Chondrocyte (in vitro differentiated cells): ENCODE measurements at regions not wholly inside any gene's neighbourhood (a gene's known extent, or its start where the extent isn't known, plus 50 kb on each side); places are given as distances from the start of the nearest gene placed in this dataset.

Experiments
- DNase-seq: peaks from one replicate; pipeline ENCODE4 v3.0.0; 2021; ENCODE audit warnings: mixed read lengths, low spot score
- H3K27ac Mint-ChIP-seq: one replicate; pipeline ENCODE4 v1.8.0; 2021; ENCODE audit warnings: mild to moderate bottlenecking, moderate library complexity, mixed read lengths; ENCODE audit not compliant: unreplicated experiment
- H3K27me3 Mint-ChIP-seq: 2 replicates; pipeline ENCODE4 v1.8.0; 2021; ENCODE audit warnings: low read depth, mixed read lengths
- H3K36me3 Mint-ChIP-seq: 2 replicates; pipeline ENCODE4 v1.8.0; 2021; ENCODE audit warnings: low read depth, mixed read lengths
- H3K4me1 Mint-ChIP-seq: 2 replicates; pipeline ENCODE4 v1.8.0; 2021; ENCODE audit warnings: low read depth, mild to moderate bottlenecking, mixed read lengths
- H3K4me3 Mint-ChIP-seq: one replicate; pipeline ENCODE4 v1.8.0; 2021; ENCODE audit warnings: mild to moderate bottlenecking, moderate library complexity, mixed read lengths; ENCODE audit not compliant: unreplicated experiment
- H3K9me3 Mint-ChIP-seq: 2 replicates; pipeline ENCODE4 v1.8.0; 2021; ENCODE audit warnings: low read depth, mixed read lengths
- CTCF ChIP-seq: fragments of 200-600 bp; sonication (generic); IDR thresholded peaks from 2 replicates; pipeline ENCODE4 v1.5.0; 2021; ENCODE audit warnings: antibody characterized with exemption, mild to moderate bottlenecking, moderate library complexity

DNA sequence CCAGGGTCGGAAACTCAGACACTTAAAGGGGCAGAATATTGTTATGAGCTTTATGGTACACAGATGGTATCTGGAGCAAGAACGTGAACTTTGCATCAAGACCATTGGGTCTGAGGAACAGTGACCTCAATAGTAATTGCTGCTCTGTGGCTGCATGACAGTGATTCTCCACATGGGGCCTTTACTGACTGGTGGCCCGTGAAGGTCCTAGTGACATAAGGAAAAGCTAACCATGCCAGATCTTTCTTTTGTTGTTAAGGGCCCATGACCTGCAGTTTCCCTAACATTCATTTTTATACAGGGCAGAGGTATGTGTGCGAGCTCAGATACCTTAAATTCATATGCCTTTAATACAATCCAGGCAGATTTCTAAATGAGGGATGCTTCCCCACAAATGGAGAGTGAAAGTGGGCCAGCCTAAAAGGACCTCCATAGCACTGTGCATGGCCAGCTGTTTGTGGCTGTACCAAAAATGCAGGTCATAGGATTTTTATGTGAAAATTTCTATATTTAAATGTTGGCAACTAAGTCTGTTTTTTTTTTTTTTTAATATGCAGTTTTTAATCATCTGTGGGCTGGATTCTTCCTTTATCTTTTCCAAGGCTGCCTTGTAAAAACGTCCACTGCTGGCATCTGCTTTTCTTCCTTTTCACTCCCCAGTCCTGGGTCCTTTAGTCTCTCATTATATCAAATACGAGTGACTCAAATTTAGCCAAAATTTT is 188.0 kb upstream of the IL12A start:
- Mint-ChIP-seq H3K36me3 (peaks cover 1% of the 10 kb centered on the region), H3K9me3 (no peaks in the 10 kb centered on the region), H3K4me3 (no peak overlapping the region), H3K27ac (no peak overlapping the region), H3K4me1 (peaks cover 83% of the 10 kb centered on the region), H3K27me3 (no peaks in the 10 kb centered on the region)
- TF ChIP-seq CTCF: no peak
- no peak for DNase-seq

GRCh38 chr3:159802864-159803263 is 185.8 kb upstream of the IL12A start:
- no peak for TF ChIP-seq CTCF
- H3K4me1 Mint-ChIP-seq: peaks cover 77% of the 10 kb centered on the region
- peak overlapping the region; percentile 36 for H3K27ac Mint-ChIP-seq
- no peak for DNase-seq
- H3K4me3 Mint-ChIP-seq: no peak overlapping the region
- peaks cover 1% of the 10 kb centered on the region for H3K36me3 Mint-ChIP-seq
- H3K9me3 Mint-ChIP-seq: no peaks in the 10 kb centered on the region
- no peaks in the 10 kb centered on the region for H3K27me3 Mint-ChIP-seq

DNA sequence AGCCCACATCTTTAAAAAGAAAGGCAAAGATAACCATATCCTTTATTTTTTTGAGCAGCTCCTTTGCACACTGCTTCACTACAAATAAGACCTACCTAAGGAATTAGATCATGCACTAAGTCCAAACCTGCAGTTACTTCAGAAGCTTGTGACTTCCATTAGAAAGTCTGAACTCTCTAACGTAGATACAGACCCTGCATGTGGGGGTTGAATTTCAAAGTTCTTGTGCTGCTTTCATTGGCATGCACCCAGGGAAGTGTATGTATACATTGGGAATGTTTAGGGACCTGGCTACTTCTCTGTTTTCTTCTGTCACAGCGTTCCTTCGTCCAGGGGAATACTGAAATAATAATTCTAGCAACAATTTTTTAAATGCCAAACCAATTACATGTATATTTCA is 185.2 kb upstream of the IL12A start:
- Mint-ChIP-seq H3K36me3 (peaks cover 1% of the 10 kb centered on the region), H3K4me3 (no peak overlapping the region), H3K9me3 (no peaks in the 10 kb centered on the region), H3K27me3 (no peaks in the 10 kb centered on the region), H3K4me1 (peaks cover 73% of the 10 kb centered on the region), H3K27ac (peak overlapping the region; percentile 73)
- no peak for TF ChIP-seq CTCF
- no peak for DNase-seq

DNA sequence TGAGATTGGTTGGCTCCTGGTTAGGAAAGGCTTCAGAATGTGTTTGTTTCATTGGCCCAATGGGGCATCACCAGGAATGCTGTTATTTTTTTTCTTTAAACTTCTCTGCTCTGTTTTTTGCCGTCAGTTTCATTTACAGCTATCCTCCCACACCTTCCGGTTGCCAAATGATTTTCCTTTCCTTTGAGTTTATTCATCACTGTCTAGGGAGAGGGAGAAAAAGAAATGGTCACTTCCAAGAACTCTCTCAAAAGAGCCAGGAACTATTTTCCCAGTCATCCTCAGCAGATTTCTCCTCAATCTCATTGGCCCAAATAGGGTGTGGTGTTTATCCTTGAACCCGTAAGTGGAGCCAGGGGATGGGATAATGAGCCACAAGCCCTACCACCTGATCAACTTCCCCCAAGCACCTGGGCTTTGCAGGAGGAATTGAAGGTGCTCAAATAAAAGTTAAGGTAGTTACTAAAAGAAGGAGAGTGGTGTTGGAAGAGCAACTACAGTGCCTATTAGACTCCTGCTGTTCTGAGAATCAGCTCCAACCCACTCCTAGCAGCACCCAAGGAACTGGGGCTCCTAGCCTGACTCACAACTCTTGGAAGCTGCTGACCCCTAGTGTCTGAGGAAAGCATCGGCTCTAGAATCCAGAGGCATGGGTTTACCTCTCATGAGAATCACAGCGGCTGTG is 183.8 kb upstream of the IL12A start:
- no peaks in the 10 kb centered on the region for H3K27me3 Mint-ChIP-seq
- TF ChIP-seq CTCF: peak; percentile 97

DNA sequence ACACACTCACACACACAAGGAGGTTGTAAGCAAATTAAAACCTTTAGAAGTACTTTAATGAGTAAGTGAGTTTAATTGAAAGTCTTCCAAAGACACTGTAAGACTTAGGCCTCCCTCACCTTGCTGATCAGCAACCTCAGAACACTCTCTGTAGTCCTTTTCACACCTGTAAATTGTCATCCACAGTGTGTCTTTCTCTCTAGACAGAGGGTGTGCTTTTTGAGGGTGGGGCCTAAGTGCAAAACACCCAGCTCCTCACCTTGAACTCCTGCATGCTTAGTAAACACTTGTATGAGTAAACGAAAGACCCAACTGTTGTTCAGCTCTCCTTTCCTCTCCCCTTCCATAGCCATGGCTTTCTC is 183.2 kb upstream of the IL12A start:
- Mint-ChIP-seq H3K36me3 (no peaks in the 10 kb centered on the region), H3K27me3 (no peaks in the 10 kb centered on the region), H3K4me1 (peaks cover 58% of the 10 kb centered on the region), H3K27ac (peak overlapping the region; percentile 73), H3K4me3 (no peak overlapping the region), H3K9me3 (no peaks in the 10 kb centered on the region)
- DNase-seq: no peak
- peak; percentile 31 for TF ChIP-seq CTCF

More for the DNA sequence above, 183.8 kb upstream of the IL12A start:
- Mint-ChIP-seq H3K36me3 (no peaks in the 10 kb centered on the region), H3K27ac (peak overlapping the region; percentile 73), H3K9me3 (no peaks in the 10 kb centered on the region), H3K4me3 (no peak overlapping the region), H3K4me1 (peaks cover 62% of the 10 kb centered on the region)
- no peak for DNase-seq
